ENCODE measurements at regions not wholly inside any gene's neighbourhood (a gene's known extent, or its start where the extent isn't known, plus 50 kb on each side); places are given as distances from the start of the nearest gene placed in this dataset.

- TF ChIP-seq, protein P1, sequence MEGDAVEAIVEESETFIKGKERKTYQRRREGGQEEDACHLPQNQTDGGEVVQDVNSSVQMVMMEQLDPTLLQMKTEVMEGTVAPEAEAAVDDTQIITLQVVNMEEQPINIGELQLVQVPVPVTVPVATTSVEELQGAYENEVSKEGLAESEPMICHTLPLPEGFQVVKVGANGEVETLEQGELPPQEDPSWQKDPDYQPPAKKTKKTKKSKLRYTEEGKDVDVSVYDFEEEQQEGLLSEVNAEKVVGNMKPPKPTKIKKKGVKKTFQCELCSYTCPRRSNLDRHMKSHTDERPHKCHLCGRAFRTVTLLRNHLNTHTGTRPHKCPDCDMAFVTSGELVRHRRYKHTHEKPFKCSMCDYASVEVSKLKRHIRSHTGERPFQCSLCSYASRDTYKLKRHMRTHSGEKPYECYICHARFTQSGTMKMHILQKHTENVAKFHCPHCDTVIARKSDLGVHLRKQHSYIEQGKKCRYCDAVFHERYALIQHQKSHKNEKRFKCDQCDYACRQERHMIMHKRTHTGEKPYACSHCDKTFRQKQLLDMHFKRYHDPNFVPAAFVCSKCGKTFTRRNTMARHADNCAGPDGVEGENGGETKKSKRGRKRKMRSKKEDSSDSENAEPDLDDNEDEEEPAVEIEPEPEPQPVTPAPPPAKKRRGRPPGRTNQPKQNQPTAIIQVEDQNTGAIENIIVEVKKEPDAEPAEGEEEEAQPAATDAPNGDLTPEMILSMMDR (IDR thresholded peaks at IDR 0.05 in 8 of 11, conservative IDR thresholded peaks at IDR 0.05 in 3 of 11) = no peak
- TF ChIP-seq POLR2A (IDR thresholded peaks at IDR 0.05) = no peak
Measured at GRCh38 chr4:135290136-135290535, 1088.5 kb upstream of the PABPC4L start.
